ENCODE measurements at regions not wholly inside any gene's neighbourhood (a gene's known extent, or its start where the extent isn't known, plus 50 kb on each side); places are given as distances from the start of the nearest gene placed in this dataset.

DNA sequence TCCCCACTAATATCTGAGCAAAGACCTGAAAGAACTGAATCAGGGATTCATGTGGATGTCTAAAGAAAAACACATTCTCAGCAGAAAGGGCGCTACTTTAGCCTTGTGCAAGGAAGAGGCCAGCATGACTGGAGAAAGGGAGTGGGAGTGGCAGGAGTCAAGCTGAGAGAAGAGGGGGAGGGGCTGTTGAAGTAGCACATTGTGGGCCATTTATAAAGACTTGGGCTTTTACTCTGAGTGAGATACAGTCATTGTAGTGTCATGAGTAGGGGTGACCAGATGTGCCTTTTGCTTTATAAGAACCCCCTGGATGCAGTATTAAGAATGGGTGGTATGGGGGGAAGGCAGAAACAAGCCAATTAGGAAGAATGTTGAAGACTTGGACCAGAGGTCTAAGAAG is 452.8 kb downstream of the ENC1 start:
- TF ChIP-seq TCF12 (IDR thresholded peaks at IDR 0.05; ENCODE audit: low read depth) (no peak), YY1 (IDR thresholded peaks at IDR 0.05; ENCODE audit: low read depth) (no peak), TAF1 (IDR thresholded peaks at IDR 0.05; ENCODE audit: low read depth) (no peak), FOXM1 (IDR thresholded peaks at IDR 0.05; ENCODE audit: borderline replicate concordance, low read depth) (no peak), ZBTB7A (IDR thresholded peaks at IDR 0.05; ENCODE audit: low read depth) (no peak), CEBPB (IDR thresholded peaks at IDR 0.05) (no peak), EP300 (IDR thresholded peaks at IDR 0.05; ENCODE audit: borderline replicate concordance) (no peak)
- TF ChIP-seq, protein P1, sequence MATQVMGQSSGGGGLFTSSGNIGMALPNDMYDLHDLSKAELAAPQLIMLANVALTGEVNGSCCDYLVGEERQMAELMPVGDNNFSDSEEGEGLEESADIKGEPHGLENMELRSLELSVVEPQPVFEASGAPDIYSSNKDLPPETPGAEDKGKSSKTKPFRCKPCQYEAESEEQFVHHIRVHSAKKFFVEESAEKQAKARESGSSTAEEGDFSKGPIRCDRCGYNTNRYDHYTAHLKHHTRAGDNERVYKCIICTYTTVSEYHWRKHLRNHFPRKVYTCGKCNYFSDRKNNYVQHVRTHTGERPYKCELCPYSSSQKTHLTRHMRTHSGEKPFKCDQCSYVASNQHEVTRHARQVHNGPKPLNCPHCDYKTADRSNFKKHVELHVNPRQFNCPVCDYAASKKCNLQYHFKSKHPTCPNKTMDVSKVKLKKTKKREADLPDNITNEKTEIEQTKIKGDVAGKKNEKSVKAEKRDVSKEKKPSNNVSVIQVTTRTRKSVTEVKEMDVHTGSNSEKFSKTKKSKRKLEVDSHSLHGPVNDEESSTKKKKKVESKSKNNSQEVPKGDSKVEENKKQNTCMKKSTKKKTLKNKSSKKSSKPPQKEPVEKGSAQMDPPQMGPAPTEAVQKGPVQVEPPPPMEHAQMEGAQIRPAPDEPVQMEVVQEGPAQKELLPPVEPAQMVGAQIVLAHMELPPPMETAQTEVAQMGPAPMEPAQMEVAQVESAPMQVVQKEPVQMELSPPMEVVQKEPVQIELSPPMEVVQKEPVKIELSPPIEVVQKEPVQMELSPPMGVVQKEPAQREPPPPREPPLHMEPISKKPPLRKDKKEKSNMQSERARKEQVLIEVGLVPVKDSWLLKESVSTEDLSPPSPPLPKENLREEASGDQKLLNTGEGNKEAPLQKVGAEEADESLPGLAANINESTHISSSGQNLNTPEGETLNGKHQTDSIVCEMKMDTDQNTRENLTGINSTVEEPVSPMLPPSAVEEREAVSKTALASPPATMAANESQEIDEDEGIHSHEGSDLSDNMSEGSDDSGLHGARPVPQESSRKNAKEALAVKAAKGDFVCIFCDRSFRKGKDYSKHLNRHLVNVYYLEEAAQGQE (IDR thresholded peaks at IDR 0.05; ENCODE audit: low read depth), result no peak
- TF ChIP-seq, protein P2, sequence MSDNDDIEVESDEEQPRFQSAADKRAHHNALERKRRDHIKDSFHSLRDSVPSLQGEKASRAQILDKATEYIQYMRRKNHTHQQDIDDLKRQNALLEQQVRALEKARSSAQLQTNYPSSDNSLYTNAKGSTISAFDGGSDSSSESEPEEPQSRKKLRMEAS (IDR thresholded peaks at IDR 0.05), result no peak
- TF ChIP-seq, protein P3, sequence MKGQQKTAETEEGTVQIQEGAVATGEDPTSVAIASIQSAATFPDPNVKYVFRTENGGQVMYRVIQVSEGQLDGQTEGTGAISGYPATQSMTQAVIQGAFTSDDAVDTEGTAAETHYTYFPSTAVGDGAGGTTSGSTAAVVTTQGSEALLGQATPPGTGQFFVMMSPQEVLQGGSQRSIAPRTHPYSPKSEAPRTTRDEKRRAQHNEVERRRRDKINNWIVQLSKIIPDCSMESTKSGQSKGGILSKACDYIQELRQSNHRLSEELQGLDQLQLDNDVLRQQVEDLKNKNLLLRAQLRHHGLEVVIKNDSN (IDR thresholded peaks at IDR 0.05), result no peak
